Ascending aorta (tissue), 2 donors: ENCODE measurements at regions not wholly inside any gene's neighbourhood (a gene's known extent, or its start where the extent isn't known, plus 50 kb on each side); places are given as distances from the start of the nearest gene placed in this dataset.

Source experiments
- DNase-seq, 2 donors: peaks; one replicate each; pipeline ENCODE4 v3.0.0-alpha.2; 2019; ENCODE audit warnings: low spot score in 2 of 2
- H3K27ac ChIP-seq, 2 donors: fragments of 200-600 bp; sonication (generic); one replicate each; pipeline ENCODE4 v1.5.1; 2016 to 2017; ENCODE audit warnings: mild to moderate bottlenecking in 1 of 2
- H3K27me3 ChIP-seq: fragments of 200-600 bp; sonication (generic); one replicate; pipeline ENCODE4 v1.5.1; 2017
- H3K36me3 ChIP-seq, 2 donors: fragments of 200-600 bp; sonication (generic); one replicate each; pipeline ENCODE4 v1.5.1; 2016
- H3K4me1 ChIP-seq, 2 donors: fragments of 200-600 bp; sonication (generic); one replicate each; pipeline ENCODE4 v1.5.1; 2016 to 2017; ENCODE audit warnings: mild to moderate bottlenecking in 1 of 2
- H3K4me3 ChIP-seq, 2 donors: fragments of 200-600 bp; sonication (generic); one replicate each; pipeline ENCODE4 v1.5.1; 2016 to 2017; ENCODE audit warnings: mild to moderate bottlenecking in 1 of 2
- H3K9me3 ChIP-seq, 2 donors: fragments of 200-600 bp; sonication (generic); one replicate each; pipeline ENCODE4 v1.5.1; 2016
- CTCF ChIP-seq, 3 experiments: fragments of 200-600 bp in 2 of 3; fragments of 450-650 bp in 1 of 3; sonication (generic) in 2 of 3; IDR thresholded peaks; one replicate each; pipeline ENCODE4 v1.5.1; 2016 to 2019; ENCODE audit warnings: antibody characterized with exemption in 3 of 3, mild to moderate bottlenecking in 1 of 3, moderate library complexity in 1 of 3
- intact Hi-C: fragments of 100-400 bp; cut with DNase I; formaldehyde crosslinking; loops from one replicate; pipeline ENCODE4 v1.15.1; 2023

- Histone ChIP-seq H3K27ac (no peak overlapping the region), H3K4me3 (no peak overlapping the region), H3K9me3 (no peaks in the 10 kb centered on the region), H3K36me3 (no peaks in the 10 kb centered on the region), H3K27me3 (no peaks in the 10 kb centered on the region), H3K4me1 (no peaks in the 10 kb centered on the region)
- no peak for DNase-seq
- no peak for TF ChIP-seq CTCF (IDR thresholded peaks at IDR 0.05)
- intact Hi-C loops = no loop called here
Measured at GRCh38 chr4:149928507-149928906, 112.9 kb upstream of the IQCM start.

GRCh38 chr4:149931431-149931830, 115.8 kb upstream of the IQCM start:
- no peaks in the 10 kb centered on the region for H3K27me3 ChIP-seq
- no peaks in the 10 kb centered on the region for H3K4me1 ChIP-seq
- intact Hi-C loops = no loop called here
- H3K4me3 ChIP-seq = no peak overlapping the region
- H3K27ac ChIP-seq = no peak overlapping the region
- H3K9me3 ChIP-seq = no peaks in the 10 kb centered on the region
- H3K36me3 ChIP-seq = no peaks in the 10 kb centered on the region
- TF ChIP-seq CTCF (IDR thresholded peaks at IDR 0.05) = no peak
- DNase-seq = no peak

GRCh38 chr4:149932188-149932587, 116.5 kb upstream of the IQCM start:
- Histone ChIP-seq H3K27me3 (no peaks in the 10 kb centered on the region), H3K9me3 (no peaks in the 10 kb centered on the region), H3K36me3 (no peaks in the 10 kb centered on the region), H3K27ac (no peak overlapping the region), H3K4me3 (no peak overlapping the region), H3K4me1 (no peaks in the 10 kb centered on the region)
- no peak for TF ChIP-seq CTCF (IDR thresholded peaks at IDR 0.05)
- intact Hi-C loops = no loop called here
- no peak for DNase-seq

- Histone ChIP-seq H3K9me3 (no peaks in the 10 kb centered on the region), H3K4me1 (no peaks in the 10 kb centered on the region), H3K27me3 (no peaks in the 10 kb centered on the region), H3K4me3 (no peak overlapping the region), H3K27ac (no peak overlapping the region), H3K36me3 (no peaks in the 10 kb centered on the region)
- TF ChIP-seq CTCF (IDR thresholded peaks at IDR 0.05) = no peak
- intact Hi-C loops = no loop called here
- DNase-seq = no peak
Measured at GRCh38 chr4:149933120-149933519, 117.5 kb upstream of the IQCM start.

- no peaks in the 10 kb centered on the region for H3K36me3 ChIP-seq
- no peaks in the 10 kb centered on the region for H3K4me1 ChIP-seq
- no peak overlapping the region for H3K27ac ChIP-seq
- no peaks in the 10 kb centered on the region for H3K27me3 ChIP-seq
- H3K4me3 ChIP-seq = no peak overlapping the region
- intact Hi-C loops = no loop called here
- DNase-seq = no peak
- no peaks in the 10 kb centered on the region for H3K9me3 ChIP-seq
- TF ChIP-seq CTCF (IDR thresholded peaks at IDR 0.05) = no peak
Measured at GRCh38 chr4:149933883-149934282, 118.2 kb upstream of the IQCM start.

- Histone ChIP-seq H3K9me3 (no peaks in the 10 kb centered on the region), H3K27me3 (no peaks in the 10 kb centered on the region), H3K27ac (no peak overlapping the region), H3K4me1 (no peaks in the 10 kb centered on the region), H3K36me3 (no peaks in the 10 kb centered on the region), H3K4me3 (no peak overlapping the region)
- intact Hi-C loops = no loop called here
- no peak for TF ChIP-seq CTCF (IDR thresholded peaks at IDR 0.05)
- DNase-seq = no peak
Measured at GRCh38 chr4:149949381-149949780, 128.9 kb upstream of the DCLK2 start.
